ENCODE measurements at regions not wholly inside any gene's neighbourhood (a gene's known extent, or its start where the extent isn't known, plus 50 kb on each side); places are given as distances from the start of the nearest gene placed in this dataset.
"Not testable (repeated sequence)": the region's sequence is repeated elsewhere in the genome, so short reads cannot be mapped to it uniquely, and the experiment has no call there.

DNA sequence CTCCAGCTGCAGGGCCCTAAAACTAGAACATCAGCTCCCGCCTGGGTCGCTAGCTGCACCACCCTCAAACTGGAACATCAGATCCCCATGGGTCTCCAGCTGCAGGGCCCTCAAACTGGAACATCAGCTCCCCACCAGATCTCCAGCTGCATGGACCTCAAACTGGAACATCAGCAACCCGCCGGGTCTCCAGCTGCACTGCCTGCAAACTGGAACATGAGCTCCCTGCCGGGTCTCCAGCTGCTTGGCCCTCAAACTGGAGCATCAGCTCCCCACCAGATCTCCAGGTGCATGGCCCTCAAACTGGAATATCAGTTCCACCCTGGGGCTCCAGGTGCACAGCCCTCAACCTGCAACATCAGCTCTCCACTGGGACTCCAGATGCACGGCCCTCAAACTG is 82.7 kb downstream of the TFRC start:
- H3K27me3 ChIP-seq; H3K4me3 ChIP-seq; H3K27ac ChIP-seq; H3K36me3 ChIP-seq; H3K9me3 ChIP-seq; intact Hi-C loops (cut with DNase I); H3K4me1 ChIP-seq; DNase-seq (ENCODE audit: low spot score in 2 of 2): not testable (repeated sequence)

DNA sequence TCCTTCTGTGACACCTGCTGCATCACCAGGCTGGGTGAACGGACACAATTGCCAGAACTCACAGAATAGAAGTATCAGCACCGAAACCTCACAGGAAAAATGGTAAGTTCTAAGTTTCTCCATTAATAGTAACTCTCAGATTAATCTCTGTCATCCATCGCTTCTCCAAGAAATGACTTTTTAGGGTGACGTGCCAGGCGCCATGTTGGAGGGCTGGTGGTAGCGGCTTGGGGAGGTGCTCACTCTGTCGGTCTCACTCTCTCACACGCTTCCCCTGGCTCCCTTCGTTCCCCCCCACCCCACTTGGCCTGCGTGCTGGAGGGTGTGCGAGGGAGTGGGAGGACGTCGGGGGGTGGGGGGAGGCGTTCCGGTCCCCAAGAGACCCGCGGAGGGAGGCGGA is 85.6 kb downstream of the TFRC start:
- intact Hi-C loops (cut with DNase I); H3K4me3 ChIP-seq; DNase-seq (ENCODE audit: low spot score in 2 of 2); H3K9me3 ChIP-seq; H3K27me3 ChIP-seq; H3K27ac ChIP-seq; H3K4me1 ChIP-seq; H3K36me3 ChIP-seq: not testable (repeated sequence)

DNA sequence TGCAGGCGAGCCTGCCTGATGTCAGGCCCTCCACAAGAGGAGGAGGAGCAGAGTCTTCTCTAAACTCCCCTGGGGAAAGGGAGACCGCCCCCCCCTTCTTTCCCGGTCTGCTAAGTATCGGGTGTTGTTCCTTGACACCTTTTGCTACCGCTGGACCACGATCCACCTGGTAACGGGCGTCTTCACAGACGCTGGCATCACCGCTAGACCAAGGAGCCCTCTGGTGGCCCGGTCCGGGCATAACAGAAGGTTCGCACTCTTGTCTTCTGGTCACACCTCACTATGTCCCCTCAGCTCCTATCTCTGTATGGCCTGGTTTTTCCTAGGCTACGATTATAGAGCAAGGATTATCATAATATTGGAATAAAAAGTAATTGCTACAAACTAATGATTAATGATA is 86.0 kb upstream of the TNK2 start:
- H3K27me3 ChIP-seq; intact Hi-C loops (cut with DNase I); H3K36me3 ChIP-seq; H3K9me3 ChIP-seq; DNase-seq (ENCODE audit: low spot score in 2 of 2); H3K4me1 ChIP-seq; H3K4me3 ChIP-seq; H3K27ac ChIP-seq: not testable (repeated sequence)

DNA sequence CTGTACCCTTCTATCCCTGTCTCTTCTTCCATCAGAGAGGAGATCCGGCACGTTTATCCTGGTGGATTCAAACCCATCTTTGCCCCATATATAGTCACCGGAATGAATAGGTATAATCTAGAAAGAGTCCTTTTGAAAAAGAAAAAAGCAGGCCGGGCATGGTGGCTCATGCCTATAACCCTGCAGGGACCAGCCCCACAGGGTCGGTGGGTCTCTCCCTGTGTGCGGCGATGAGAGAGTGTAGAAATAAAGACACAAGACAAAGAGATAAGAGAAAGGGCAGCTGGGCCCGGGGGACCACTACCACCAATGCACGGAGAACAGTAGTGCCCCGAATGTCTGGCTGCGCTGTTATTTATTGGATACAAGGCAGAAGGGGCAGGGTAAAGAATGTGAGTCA is 85.3 kb upstream of the TNK2 start:
- intact Hi-C loops (cut with DNase I); H3K27me3 ChIP-seq; H3K4me3 ChIP-seq; H3K9me3 ChIP-seq; DNase-seq (ENCODE audit: low spot score in 2 of 2); H3K36me3 ChIP-seq; H3K4me1 ChIP-seq; H3K27ac ChIP-seq: not testable (repeated sequence)

DNA sequence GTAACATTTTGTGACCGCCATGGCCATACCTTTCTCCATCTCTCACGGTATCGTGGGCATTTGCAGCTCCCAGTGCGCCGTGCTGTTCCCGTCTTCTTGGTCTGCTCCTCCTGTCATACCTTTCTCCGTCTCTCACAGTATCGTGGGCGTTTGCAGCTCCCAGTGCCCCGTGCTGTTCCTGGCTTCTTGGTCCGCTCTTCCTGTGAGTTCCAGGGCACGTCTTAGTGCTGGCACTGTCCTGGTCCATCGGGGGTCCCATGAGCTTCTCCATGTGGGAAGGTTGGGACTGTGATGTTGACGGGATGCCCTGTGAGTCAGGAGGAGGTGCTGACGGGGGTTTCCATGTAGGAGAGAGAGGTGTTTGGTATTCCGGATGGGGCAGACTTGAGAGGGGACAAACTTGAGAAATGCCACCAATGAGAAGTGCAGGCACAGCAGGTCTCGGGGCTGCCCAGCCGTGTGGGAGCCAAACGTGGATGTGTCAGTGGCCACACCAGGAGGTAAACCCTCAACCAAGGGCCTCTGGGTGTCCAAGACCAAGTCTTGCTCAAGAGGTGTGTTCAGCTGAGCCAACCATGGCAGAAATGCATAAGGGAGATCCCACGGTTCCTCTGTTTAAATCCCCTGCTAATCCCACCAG is 84.7 kb upstream of the TNK2 start:
- DNase-seq (ENCODE audit: low spot score in 2 of 2); H3K27me3 ChIP-seq; intact Hi-C loops (cut with DNase I); H3K27ac ChIP-seq; H3K4me1 ChIP-seq; H3K9me3 ChIP-seq; H3K36me3 ChIP-seq; H3K4me3 ChIP-seq: not testable (repeated sequence)

GRCh38 chr3:195991986-195992385 is 83.6 kb upstream of the TNK2 start:
- H3K4me1 ChIP-seq; H3K36me3 ChIP-seq; H3K9me3 ChIP-seq; H3K27me3 ChIP-seq; H3K4me3 ChIP-seq; intact Hi-C loops (cut with DNase I); H3K27ac ChIP-seq: not testable (repeated sequence)
- peak in 1 of 2 donors; percentile 42 for DNase-seq (ENCODE audit: low spot score in 2 of 2)

DNA sequence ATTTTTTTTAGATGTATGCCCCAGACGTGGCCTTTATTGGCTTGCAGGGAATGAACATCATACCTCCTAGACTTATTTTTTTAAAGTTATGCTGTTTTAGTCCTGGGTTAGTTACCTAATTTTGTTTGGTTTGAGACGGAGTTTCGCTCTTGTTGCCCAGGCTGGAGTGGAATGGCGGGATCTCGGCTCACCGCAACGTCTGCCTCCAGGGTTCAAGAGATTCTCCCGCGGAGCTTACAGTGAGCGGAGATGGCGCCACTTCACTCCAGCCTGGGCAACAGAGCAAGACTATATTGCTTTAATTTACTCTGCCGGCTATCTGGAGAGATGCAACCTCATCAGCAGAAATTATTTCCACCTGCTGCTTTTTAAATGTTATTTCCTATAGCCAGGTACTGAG is 82.9 kb upstream of the TNK2 start:
- H3K27ac ChIP-seq; intact Hi-C loops (cut with DNase I); H3K9me3 ChIP-seq; H3K36me3 ChIP-seq; H3K4me3 ChIP-seq; H3K4me1 ChIP-seq; H3K27me3 ChIP-seq: not testable (repeated sequence)
- peak in 1 of 2 donors; percentile 15 for DNase-seq (ENCODE audit: low spot score in 2 of 2)

DNA sequence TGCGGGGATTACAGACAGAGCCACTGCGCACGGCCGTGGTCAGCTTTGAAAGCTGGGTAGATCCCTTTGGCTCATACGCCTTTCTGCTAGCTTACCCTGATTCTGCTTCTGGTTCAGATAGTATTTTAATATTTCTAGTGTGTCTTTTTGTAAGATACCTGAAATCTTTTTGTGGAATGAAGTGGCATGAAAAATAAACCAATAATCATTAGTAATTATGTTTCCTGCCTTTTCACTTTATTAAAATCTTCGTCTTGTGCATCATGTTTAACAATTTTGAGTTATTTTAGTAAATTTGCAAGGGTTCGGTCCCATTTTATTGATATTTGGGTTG is 82.5 kb upstream of the TNK2 start:
- H3K9me3 ChIP-seq; DNase-seq (ENCODE audit: low spot score in 2 of 2); H3K27me3 ChIP-seq; H3K36me3 ChIP-seq; H3K4me1 ChIP-seq; intact Hi-C loops (cut with DNase I): not testable (repeated sequence)
- H3K27ac ChIP-seq: peak overlapping the region; percentile 59 to 68
- peak overlapping the region; percentile 63 to 66 for H3K4me3 ChIP-seq

- H3K27me3 ChIP-seq; H3K9me3 ChIP-seq; H3K4me1 ChIP-seq; H3K36me3 ChIP-seq; intact Hi-C loops (cut with DNase I): not testable (repeated sequence)
- DNase-seq (ENCODE audit: low spot score in 2 of 2): peak; percentile 67 to 88
- peak overlapping the region; percentile 63 to 66 for H3K4me3 ChIP-seq
- peak overlapping the region; percentile 59 to 68 for H3K27ac ChIP-seq
Measured at GRCh38 chr3:195989921-195990840, 81.8 kb upstream of the TNK2 start.

DNA sequence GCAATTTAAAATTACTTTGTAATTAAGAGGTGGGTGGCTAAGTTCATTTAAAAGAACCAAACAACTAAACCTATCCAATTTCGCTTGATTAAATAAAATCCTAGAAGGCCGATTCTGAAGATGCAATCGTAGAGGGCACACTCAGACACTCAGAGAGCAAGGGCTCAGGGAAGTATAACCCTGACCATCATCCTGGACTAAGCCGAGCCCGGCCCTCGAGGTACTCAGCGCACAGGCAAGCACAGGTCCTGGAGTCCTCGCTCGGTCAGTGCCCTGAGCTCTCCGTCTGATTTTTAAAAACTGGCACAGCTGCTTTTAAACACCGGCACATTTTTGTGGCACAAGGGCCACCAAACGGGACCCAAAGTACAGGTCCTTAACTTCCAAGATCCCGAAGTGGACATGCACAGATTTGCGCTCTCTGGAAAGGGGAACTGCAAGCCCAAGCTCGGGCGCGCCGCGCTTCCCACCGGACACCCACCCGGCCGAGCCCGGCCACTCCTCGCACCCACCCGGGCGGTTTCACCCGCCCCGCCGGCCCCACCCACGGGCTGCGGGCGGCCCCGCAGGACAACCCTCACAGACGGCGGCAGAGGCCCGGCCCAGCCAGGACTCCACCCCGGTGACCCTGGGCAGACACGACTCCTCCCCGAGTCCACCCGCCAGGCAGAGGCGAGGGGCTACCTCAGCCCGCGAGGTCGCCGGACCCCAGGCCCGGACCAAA is 81.0 kb upstream of the TNK2 start:
- H3K36me3 ChIP-seq; H3K4me1 ChIP-seq; H3K27me3 ChIP-seq; H3K9me3 ChIP-seq; intact Hi-C loops (cut with DNase I): not testable (repeated sequence)
- Histone ChIP-seq H3K4me3 (peak overlapping the region; percentile 42 to 66), H3K27ac (peak overlapping the region in 1 of 2 donors; percentile 68)
- DNase-seq (ENCODE audit: low spot score in 2 of 2): peak in 1 of 2 donors; percentile 58

- peak overlapping the region in 1 of 2 donors; percentile 44 for H3K4me3 ChIP-seq
- H3K36me3 ChIP-seq; H3K9me3 ChIP-seq; H3K4me1 ChIP-seq; H3K27ac ChIP-seq; DNase-seq (ENCODE audit: low spot score in 2 of 2); intact Hi-C loops (cut with DNase I); H3K27me3 ChIP-seq: not testable (repeated sequence)
Measured at GRCh38 chr3:195988764-195989163, 80.4 kb upstream of the TNK2 start.

DNA sequence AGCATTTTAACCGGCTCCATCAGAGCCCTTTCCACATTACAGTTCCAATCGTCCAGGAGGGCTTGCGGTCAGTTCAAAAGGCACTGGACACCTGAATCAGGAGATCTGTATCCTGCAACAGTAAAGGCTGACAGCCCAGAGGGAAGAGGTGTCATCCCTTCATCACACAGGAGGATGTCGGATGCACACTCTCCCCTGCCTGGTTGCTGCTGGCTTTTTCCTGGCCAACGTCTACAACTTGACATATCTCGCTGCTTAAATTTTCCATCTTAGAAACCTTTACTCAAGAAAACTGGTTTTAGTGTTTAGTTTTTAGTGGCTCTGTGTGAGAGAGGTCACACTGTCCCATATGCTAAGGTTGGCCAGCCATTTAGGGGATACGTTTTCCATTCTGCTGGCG is 78.7 kb upstream of the TNK2 start:
- H3K27ac ChIP-seq; H3K9me3 ChIP-seq; H3K36me3 ChIP-seq; H3K4me1 ChIP-seq; H3K4me3 ChIP-seq; DNase-seq (ENCODE audit: low spot score in 2 of 2); H3K27me3 ChIP-seq; intact Hi-C loops (cut with DNase I): not testable (repeated sequence)

DNA sequence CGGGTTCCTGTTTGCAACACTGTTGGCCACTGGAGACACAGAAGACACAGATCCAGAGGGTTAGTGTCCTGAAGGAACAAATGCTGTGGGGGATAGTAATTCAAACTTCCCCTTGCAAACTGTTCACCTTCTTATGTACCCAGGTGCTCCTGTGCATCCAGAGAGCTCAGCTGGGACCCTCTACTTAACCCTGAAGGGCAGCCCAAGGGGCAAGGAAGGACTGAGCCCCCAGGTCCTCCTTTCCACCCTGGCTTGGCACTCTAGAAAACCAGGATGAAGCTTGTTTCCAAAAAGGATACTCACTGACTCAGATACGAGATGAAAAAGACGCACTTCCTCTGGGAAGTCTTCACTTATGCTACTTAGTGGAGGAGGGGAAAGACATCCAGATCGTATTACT is 78.2 kb upstream of the TNK2 start:
- H3K27ac ChIP-seq; intact Hi-C loops (cut with DNase I); H3K36me3 ChIP-seq; H3K4me1 ChIP-seq; H3K27me3 ChIP-seq; DNase-seq (ENCODE audit: low spot score in 2 of 2); H3K4me3 ChIP-seq; H3K9me3 ChIP-seq: not testable (repeated sequence)

DNA sequence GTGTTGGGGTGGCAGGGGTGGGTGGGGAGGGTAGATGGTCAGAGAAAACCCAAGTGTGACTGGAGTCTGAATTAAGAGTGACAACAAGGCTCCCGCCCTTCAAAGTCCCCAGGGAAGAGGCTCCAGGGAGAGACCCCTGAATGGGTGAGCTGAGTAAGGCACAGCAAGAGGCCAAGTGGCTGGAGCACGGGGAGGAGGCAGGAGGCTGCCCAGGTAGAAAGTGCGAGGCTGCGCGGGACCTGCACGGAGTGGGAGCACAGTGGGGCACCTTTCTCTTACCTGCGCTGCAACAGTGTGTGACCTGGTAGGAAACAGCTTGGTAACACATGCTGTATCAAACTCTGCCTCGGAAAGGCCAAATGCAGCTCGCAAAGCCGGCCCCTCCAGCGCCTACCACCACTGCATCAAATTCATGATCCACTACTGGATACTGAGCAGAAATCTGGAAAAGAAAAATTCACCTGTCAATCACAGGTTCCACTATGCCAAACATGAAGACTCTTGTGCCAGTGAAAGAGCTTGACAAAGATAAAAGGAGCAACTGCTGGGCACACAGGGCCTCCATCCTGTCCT is 77.1 kb upstream of the TNK2 start:
- H3K4me3 ChIP-seq; H3K27ac ChIP-seq; DNase-seq (ENCODE audit: low spot score in 2 of 2); H3K27me3 ChIP-seq; H3K36me3 ChIP-seq; H3K9me3 ChIP-seq; H3K4me1 ChIP-seq; intact Hi-C loops (cut with DNase I): not testable (repeated sequence)
